Natural killer cell (primary cell): ENCODE measurements at regions not wholly inside any gene's neighbourhood (a gene's known extent, or its start where the extent isn't known, plus 50 kb on each side); places are given as distances from the start of the nearest gene placed in this dataset.

Source experiments
- ATAC-seq, 3 donors: fragments of 150-1000 bp in 2 of 3; fragments of 200-7000 bp in 1 of 3; cut with Tn5 transposase; 1 replicate in 1 of 3; 2 replicates in 2 of 3; pipeline ENCODE4 v1.10.0; 2021; ENCODE audit warnings: mild to moderate bottlenecking in 2 of 3, moderate library complexity in 2 of 3
- DNase-seq, 2 donors: peaks; one replicate each; pipeline versions ENCODE4 v3.0.0 to v3.0.0-alpha.2; 2013 to 2021; ENCODE audit warnings: mixed read lengths in 1 of 2
- H3K27ac ChIP-seq: one replicate; pipeline ENCODE4 v1.5.1; 2013; ENCODE audit warnings: mild to moderate bottlenecking, low read length
- H3K27me3 ChIP-seq: one replicate; pipeline ENCODE4 v1.6.1; 2013; ENCODE audit warnings: low read length; ENCODE audit not compliant: control insufficient read depth, insufficient read depth
- H3K36me3 ChIP-seq: one replicate; pipeline ENCODE4 v1.6.1; 2013; ENCODE audit warnings: low read length; ENCODE audit not compliant: control insufficient read depth, insufficient read depth
- H3K4me1 ChIP-seq: one replicate; pipeline ENCODE4 v1.6.1; 2013; ENCODE audit warnings: low read length; ENCODE audit not compliant: control insufficient read depth, insufficient read depth
- H3K4me3 ChIP-seq: one replicate; pipeline ENCODE4 v1.5.1; 2013; ENCODE audit warnings: low read length
- H3K9me3 ChIP-seq: one replicate; pipeline ENCODE4 v1.6.1; 2013; ENCODE audit warnings: low read length; ENCODE audit not compliant: control insufficient read depth, insufficient read depth
- H3K27ac Mint-ChIP-seq, 2 donors: one replicate each; pipeline ENCODE4 v1.8.0; 2022; ENCODE audit warnings: mild to moderate bottlenecking in 2 of 2, mixed read lengths in 2 of 2, moderate library complexity in 1 of 2
- H3K27me3 Mint-ChIP-seq, 2 donors: one replicate each; pipeline ENCODE4 v1.8.0; 2022; ENCODE audit warnings: low read depth in 2 of 2, mixed read lengths in 2 of 2
- H3K36me3 Mint-ChIP-seq: one replicate; pipeline ENCODE4 v1.8.0; 2022; ENCODE audit warnings: mixed read lengths
- H3K4me1 Mint-ChIP-seq, 2 donors: one replicate each; pipeline ENCODE4 v1.8.0; 2022; ENCODE audit warnings: mixed read lengths in 2 of 2
- H3K4me3 Mint-ChIP-seq: one replicate; pipeline ENCODE4 v1.8.0; 2022; ENCODE audit warnings: mild to moderate bottlenecking, moderate library complexity, mixed read lengths
- H3K9me3 Mint-ChIP-seq, 2 donors: one replicate each; pipeline ENCODE4 v1.8.0; 2022; ENCODE audit warnings: mixed read lengths in 2 of 2
- WGBS: methylation state at CpG from one replicate; pipeline ENCODE4 v1.1.7; 2013; ENCODE audit warnings: missing lambda C conversion rate; ENCODE audit not compliant: insufficient coverage; 5-methylcytosine and 5-hydroxymethylcytosine counted together
- intact Hi-C: fragments of 100-400 bp; cut with micrococcal nuclease; formaldehyde crosslinking; loops from one replicate; pipeline ENCODE4 v1.14.2; 2022
- TF ChIP-seq, protein P1 (sequence below): fragments of 200-600 bp; IDR thresholded peaks from one replicate; pipeline ENCODE4 v1.8.0; 2022; ENCODE audit warnings: antibody characterized with exemption

DNA sequence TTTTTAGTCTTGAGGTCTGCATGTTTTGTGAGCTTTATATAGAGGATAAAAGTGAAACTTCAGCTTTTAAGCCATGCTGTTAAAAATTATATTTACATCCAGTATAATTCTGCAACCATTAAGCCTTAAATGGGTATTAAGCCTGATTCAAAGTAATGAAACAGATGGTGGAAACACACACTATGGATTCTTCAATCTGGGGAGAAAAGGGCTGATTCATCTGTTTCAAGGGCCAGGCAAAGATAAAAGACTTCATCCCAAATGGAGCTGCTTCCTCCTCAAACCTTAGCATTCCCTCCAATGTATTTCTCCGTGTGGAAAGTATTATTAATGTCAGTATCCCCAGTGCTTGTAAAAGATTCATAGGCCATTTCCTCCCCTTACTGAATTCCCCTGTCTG, 367.4 kb upstream of the ZFHX3 start:
- Histone ChIP-seq H3K27ac (no peak overlapping the region), H3K27me3 (no peaks in the 10 kb centered on the region), H3K4me1 (no peaks in the 10 kb centered on the region), H3K9me3 (no peaks in the 10 kb centered on the region), H3K36me3 (no peaks in the 10 kb centered on the region), H3K4me3 (no peak overlapping the region)
- no peak overlapping the region for H3K4me3 Mint-ChIP-seq
- no peak overlapping the region for H3K27ac Mint-ChIP-seq
- DNase-seq (no peak), ATAC-seq (no peak)
- no peaks in the 10 kb centered on the region for H3K36me3 Mint-ChIP-seq
- H3K4me1 Mint-ChIP-seq = peaks cover 11 to 12% of the 10 kb centered on the region in 2 donors
- TF ChIP-seq, protein P1, sequence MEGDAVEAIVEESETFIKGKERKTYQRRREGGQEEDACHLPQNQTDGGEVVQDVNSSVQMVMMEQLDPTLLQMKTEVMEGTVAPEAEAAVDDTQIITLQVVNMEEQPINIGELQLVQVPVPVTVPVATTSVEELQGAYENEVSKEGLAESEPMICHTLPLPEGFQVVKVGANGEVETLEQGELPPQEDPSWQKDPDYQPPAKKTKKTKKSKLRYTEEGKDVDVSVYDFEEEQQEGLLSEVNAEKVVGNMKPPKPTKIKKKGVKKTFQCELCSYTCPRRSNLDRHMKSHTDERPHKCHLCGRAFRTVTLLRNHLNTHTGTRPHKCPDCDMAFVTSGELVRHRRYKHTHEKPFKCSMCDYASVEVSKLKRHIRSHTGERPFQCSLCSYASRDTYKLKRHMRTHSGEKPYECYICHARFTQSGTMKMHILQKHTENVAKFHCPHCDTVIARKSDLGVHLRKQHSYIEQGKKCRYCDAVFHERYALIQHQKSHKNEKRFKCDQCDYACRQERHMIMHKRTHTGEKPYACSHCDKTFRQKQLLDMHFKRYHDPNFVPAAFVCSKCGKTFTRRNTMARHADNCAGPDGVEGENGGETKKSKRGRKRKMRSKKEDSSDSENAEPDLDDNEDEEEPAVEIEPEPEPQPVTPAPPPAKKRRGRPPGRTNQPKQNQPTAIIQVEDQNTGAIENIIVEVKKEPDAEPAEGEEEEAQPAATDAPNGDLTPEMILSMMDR = no peak
- H3K9me3 Mint-ChIP-seq = no peaks in the 10 kb centered on the region
- 67% methylated on average over 1 of the region's 1 CpG for WGBS
- peaks cover 0 to 2% of the 10 kb centered on the region in 2 donors for H3K27me3 Mint-ChIP-seq
- intact Hi-C loops = no loop called here

DNA sequence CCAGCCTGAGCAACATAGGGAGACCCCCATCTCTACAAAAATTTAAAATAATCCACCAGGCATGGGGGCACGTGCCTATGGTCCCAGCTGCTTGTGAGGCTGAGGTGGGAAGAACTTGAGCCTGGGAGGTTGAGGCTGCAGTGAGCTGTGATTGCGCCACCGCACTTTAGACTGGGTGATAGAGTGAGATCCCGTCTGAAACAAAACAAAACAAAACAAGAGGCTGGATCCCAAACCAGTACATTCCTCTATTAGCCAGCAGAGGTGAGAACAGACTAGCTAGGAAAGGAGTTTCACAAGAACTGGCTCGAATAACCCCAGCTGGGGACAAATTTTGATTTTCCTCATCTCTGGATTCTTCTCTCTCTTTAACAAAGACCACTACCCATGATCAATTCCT, 366.7 kb upstream of the ZFHX3 start:
- TF ChIP-seq, protein P1 = no peak
- no peaks in the 10 kb centered on the region for H3K36me3 Mint-ChIP-seq
- H3K27me3 Mint-ChIP-seq = peaks cover 0 to 2% of the 10 kb centered on the region in 2 donors
- Histone ChIP-seq H3K27ac (no peak overlapping the region), H3K4me1 (no peaks in the 10 kb centered on the region), H3K4me3 (no peak overlapping the region), H3K36me3 (no peaks in the 10 kb centered on the region), H3K9me3 (no peaks in the 10 kb centered on the region), H3K27me3 (no peaks in the 10 kb centered on the region)
- H3K4me1 Mint-ChIP-seq = peaks cover 11 to 12% of the 10 kb centered on the region in 2 donors
- WGBS = 79% methylated on average over 5 of the region's 5 CpGs
- H3K4me3 Mint-ChIP-seq = no peak overlapping the region
- no peak for ATAC-seq
- peaks cover 0 to 1% of the 10 kb centered on the region in 2 donors for H3K9me3 Mint-ChIP-seq
- intact Hi-C loops = no loop called here
- no peak for DNase-seq
- no peak overlapping the region for H3K27ac Mint-ChIP-seq

DNA sequence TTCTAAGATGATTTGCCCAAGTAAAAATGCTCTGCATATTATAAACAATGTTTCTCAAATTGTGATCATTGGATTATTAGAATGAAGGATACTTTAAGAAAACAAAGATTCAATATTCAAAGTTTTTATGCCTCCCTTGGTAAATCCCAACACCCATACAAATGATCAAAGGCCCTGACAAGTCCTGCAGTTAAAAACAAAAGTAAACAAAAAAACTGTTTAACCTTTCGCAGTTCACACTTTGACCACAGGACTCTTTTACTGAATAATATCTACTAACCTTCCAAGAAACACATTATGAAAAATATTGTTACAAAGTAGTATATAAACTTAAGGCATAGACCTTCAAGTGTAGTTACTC, 365.9 kb upstream of the ZFHX3 start:
- H3K27me3 Mint-ChIP-seq = peaks cover 0 to 2% of the 10 kb centered on the region in 2 donors

More for the DNA sequence above, 365.9 kb upstream of the ZFHX3 start:
- WGBS = no CpG with 5 or more reads among the region's 1 CpG
- Histone ChIP-seq H3K36me3 (no peaks in the 10 kb centered on the region), H3K9me3 (no peaks in the 10 kb centered on the region), H3K4me3 (no peak overlapping the region), H3K4me1 (no peaks in the 10 kb centered on the region), H3K27ac (no peak overlapping the region), H3K27me3 (no peaks in the 10 kb centered on the region)
- no peaks in the 10 kb centered on the region for H3K36me3 Mint-ChIP-seq
- no peak overlapping the region for H3K27ac Mint-ChIP-seq
- peaks cover 11 to 12% of the 10 kb centered on the region in 2 donors for H3K4me1 Mint-ChIP-seq
- intact Hi-C loops = no loop called here
- TF ChIP-seq, protein P1 = no peak
- peaks cover 0 to 2% of the 10 kb centered on the region in 2 donors for H3K9me3 Mint-ChIP-seq
- ATAC-seq = no peak
- H3K4me3 Mint-ChIP-seq = no peak overlapping the region
- no peak for DNase-seq
